ENCODE measurements at regions not wholly inside any gene's neighbourhood (a gene's known extent, or its start where the extent isn't known, plus 50 kb on each side); places are given as distances from the start of the nearest gene placed in this dataset.
"Not testable (repeated sequence)": the region's sequence is repeated elsewhere in the genome, so short reads cannot be mapped to it uniquely, and the experiment has no call there.

GRCh38 chr10:32217216-32217615 lies 129.7 kb downstream of the EPC1 start:
- no peak overlapping the region for H3K27ac ChIP-seq
- no peak for DNase-seq (ENCODE audit: low spot score)
- TF ChIP-seq, protein P1, sequence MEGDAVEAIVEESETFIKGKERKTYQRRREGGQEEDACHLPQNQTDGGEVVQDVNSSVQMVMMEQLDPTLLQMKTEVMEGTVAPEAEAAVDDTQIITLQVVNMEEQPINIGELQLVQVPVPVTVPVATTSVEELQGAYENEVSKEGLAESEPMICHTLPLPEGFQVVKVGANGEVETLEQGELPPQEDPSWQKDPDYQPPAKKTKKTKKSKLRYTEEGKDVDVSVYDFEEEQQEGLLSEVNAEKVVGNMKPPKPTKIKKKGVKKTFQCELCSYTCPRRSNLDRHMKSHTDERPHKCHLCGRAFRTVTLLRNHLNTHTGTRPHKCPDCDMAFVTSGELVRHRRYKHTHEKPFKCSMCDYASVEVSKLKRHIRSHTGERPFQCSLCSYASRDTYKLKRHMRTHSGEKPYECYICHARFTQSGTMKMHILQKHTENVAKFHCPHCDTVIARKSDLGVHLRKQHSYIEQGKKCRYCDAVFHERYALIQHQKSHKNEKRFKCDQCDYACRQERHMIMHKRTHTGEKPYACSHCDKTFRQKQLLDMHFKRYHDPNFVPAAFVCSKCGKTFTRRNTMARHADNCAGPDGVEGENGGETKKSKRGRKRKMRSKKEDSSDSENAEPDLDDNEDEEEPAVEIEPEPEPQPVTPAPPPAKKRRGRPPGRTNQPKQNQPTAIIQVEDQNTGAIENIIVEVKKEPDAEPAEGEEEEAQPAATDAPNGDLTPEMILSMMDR (IDR thresholded peaks at IDR 0.05): no peak
- no peak overlapping the region for H3K4me3 ChIP-seq

GRCh38 chr10:32213838-32214237 lies 133.1 kb downstream of the EPC1 start:
- H3K27ac ChIP-seq; H3K4me3 ChIP-seq; DNase-seq (ENCODE audit: low spot score): not testable (repeated sequence)

DNA sequence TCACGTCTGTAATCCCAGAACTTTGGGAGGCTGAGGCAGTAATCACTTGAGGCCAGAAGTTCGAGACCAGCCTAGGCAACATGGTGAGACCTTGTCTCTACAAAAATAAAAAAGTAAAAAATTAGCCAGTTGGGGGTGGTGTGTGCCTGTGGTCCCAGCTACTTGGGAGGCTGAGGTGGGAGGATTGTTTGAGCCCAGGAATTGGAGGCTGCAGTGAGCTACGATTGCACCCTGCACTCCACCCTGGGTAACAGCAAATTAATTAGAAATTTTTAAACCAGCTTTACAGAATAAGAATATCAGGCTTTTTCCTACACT lies 136.0 kb downstream of the EPC1 start:
- Histone ChIP-seq H3K4me3 (no peak overlapping the region), H3K27ac (no peak overlapping the region)
- DNase-seq (ENCODE audit: low spot score): no peak
- TF ChIP-seq, protein P1 (IDR thresholded peaks at IDR 0.05): no peak

DNA sequence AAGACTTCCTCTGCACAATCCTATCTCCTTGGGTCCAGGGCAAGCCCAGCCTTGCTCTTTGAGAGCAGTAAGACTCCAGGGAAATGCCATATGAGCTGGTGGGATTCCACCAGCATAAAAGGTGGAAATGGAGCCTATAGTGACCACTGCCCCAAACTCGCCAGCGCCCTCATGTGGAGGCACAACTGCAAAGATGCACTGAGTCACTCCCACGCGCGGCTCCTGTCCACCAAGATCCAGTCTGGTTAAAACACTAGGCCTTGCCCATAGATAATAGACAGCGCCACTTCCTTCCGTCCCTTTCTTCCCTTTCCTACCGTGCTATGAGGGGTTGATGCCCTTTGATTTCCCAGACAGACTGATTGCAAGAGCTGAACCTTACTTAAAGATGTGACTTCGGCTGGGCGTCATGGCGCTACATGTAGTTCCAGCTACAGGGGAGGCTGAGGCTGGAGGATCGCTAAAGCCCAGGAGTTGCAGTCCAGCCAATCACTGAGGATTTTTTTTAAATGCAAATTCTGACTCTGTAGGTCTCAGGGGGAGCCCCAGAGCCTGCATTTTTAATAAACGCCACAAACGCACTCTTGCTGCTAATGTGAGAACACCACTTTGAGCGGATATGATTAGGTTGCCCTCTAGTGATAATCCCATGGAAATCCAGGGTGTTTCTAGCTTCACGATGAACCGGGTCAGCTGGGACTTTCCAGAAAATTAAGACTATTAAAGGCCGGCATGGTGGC lies 136.5 kb downstream of the EPC1 start:
- no peak overlapping the region for H3K27ac ChIP-seq
- H3K4me3 ChIP-seq: no peak overlapping the region
- DNase-seq (ENCODE audit: low spot score): no peak
- TF ChIP-seq, protein P1 (IDR thresholded peaks at IDR 0.05): no peak

GRCh38 chr10:32208005-32208404 lies 139.0 kb downstream of the EPC1 start:
- not testable (repeated sequence) for H3K27ac ChIP-seq; DNase-seq (ENCODE audit: low spot score); H3K4me3 ChIP-seq

GRCh38 chr10:32207544-32207943 lies 139.4 kb downstream of the EPC1 start:
- no peak for DNase-seq (ENCODE audit: low spot score)
- H3K27ac ChIP-seq: no peak overlapping the region
- TF ChIP-seq, protein P1 (IDR thresholded peaks at IDR 0.05): no peak
- no peak overlapping the region for H3K4me3 ChIP-seq

- H3K4me3 ChIP-seq: no peak overlapping the region
- TF ChIP-seq, protein P1 (IDR thresholded peaks at IDR 0.05): no peak
- no peak for DNase-seq (ENCODE audit: low spot score)
- no peak overlapping the region for H3K27ac ChIP-seq
Measured at GRCh38 chr10:32205670-32206069, 141.3 kb downstream of the EPC1 start.

DNA sequence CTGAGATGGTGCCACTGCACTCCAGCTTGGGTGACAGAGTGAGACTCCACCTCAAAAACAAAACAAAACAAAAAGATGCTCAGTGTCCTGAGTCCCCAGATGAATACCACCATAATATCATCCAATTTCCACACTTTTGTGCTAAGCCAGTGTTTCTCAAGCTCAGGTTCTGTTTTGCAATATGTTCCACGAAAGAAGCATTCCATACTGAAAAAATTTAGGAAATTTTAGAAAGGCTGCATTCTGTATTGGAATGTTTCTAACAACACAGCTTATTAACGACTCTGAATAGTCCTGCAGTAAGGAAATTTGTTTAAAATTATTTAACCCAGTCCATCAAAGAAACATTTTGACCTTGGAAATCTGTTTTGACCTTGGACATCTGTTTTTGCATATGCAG lies 142.4 kb downstream of the EPC1 start:
- no peak overlapping the region for H3K4me3 ChIP-seq
- no peak overlapping the region for H3K27ac ChIP-seq
- TF ChIP-seq, protein P1 (IDR thresholded peaks at IDR 0.05): no peak
- no peak for DNase-seq (ENCODE audit: low spot score)
